Activated T-cell treated with anti-CD3 and anti-CD28 coated beads, Interleukin-2, amount 50 U/mL, for 4 hours (primary cell): ENCODE measurements at regions not wholly inside any gene's neighbourhood (a gene's known extent, or its start where the extent isn't known, plus 50 kb on each side); places are given as distances from the start of the nearest gene placed in this dataset.

Source experiments
- ATAC-seq, 2 donors: fragments of 200-7000 bp; cut with Tn5 transposase; one replicate each; pipeline ENCODE4 v1.10.0; 2021
- DNase-seq: peaks from one replicate; pipeline ENCODE4 v3.0.0-alpha.2; 2020
- H3K27me3 Mint-ChIP-seq: one replicate; pipeline ENCODE4 v1.8.0; 2021; ENCODE audit warnings: low read depth, mixed read lengths
- H3K36me3 Mint-ChIP-seq: one replicate; pipeline ENCODE4 v1.8.0; 2022; ENCODE audit warnings: mixed read lengths; ENCODE audit not compliant: insufficient read depth
- H3K4me1 Mint-ChIP-seq: one replicate; pipeline ENCODE4 v1.8.0; 2021; ENCODE audit warnings: low read depth, mixed read lengths
- H3K4me3 Mint-ChIP-seq: one replicate; pipeline ENCODE4 v1.8.0; 2021; ENCODE audit warnings: mild to moderate bottlenecking, moderate library complexity, mixed read lengths
- H3K9me3 Mint-ChIP-seq: one replicate; pipeline ENCODE4 v1.8.0; 2021; ENCODE audit warnings: mixed read lengths

GRCh38 chr16:86783636-86784626 is 205.6 kb downstream of the FOXL1 start:
- Mint-ChIP-seq H3K9me3 (no peaks in the 10 kb centered on the region), H3K27me3 (peaks cover 14% of the 10 kb centered on the region), H3K4me3 (no peak overlapping the region), H3K4me1 (no peaks in the 10 kb centered on the region), H3K36me3 (no peaks in the 10 kb centered on the region)
- no peak for DNase-seq
- ATAC-seq, result no peak

- H3K36me3 Mint-ChIP-seq, result no peaks in the 10 kb centered on the region
- DNase-seq (no peak), ATAC-seq (no peak)
- H3K9me3 Mint-ChIP-seq, result no peaks in the 10 kb centered on the region
- H3K27me3 Mint-ChIP-seq, result peaks cover 16% of the 10 kb centered on the region
- H3K4me3 Mint-ChIP-seq, result no peak overlapping the region
- no peaks in the 10 kb centered on the region for H3K4me1 Mint-ChIP-seq
These were observed 208.0 kb downstream of the FOXL1 start for GRCh38 chr16:86786338-86786737.

GRCh38 chr16:86786994-86787393 is 208.6 kb downstream of the FOXL1 start:
- H3K27me3 Mint-ChIP-seq, result peaks cover 16% of the 10 kb centered on the region

GRCh38 chr16:86787538-86787937 is 209.2 kb downstream of the FOXL1 start:
- Mint-ChIP-seq H3K27me3 (peaks cover 16% of the 10 kb centered on the region), H3K9me3 (no peaks in the 10 kb centered on the region), H3K4me1 (no peaks in the 10 kb centered on the region), H3K36me3 (no peaks in the 10 kb centered on the region), H3K4me3 (no peak overlapping the region)
- ATAC-seq (no peak), DNase-seq (no peak)

More at GRCh38 chr16:86786994-86787393, 208.6 kb downstream of the FOXL1 start:
- Mint-ChIP-seq H3K36me3 (no peaks in the 10 kb centered on the region), H3K4me3 (no peak overlapping the region), H3K9me3 (no peaks in the 10 kb centered on the region), H3K4me1 (no peaks in the 10 kb centered on the region)
- ATAC-seq, result no peak
- DNase-seq, result no peak

DNA sequence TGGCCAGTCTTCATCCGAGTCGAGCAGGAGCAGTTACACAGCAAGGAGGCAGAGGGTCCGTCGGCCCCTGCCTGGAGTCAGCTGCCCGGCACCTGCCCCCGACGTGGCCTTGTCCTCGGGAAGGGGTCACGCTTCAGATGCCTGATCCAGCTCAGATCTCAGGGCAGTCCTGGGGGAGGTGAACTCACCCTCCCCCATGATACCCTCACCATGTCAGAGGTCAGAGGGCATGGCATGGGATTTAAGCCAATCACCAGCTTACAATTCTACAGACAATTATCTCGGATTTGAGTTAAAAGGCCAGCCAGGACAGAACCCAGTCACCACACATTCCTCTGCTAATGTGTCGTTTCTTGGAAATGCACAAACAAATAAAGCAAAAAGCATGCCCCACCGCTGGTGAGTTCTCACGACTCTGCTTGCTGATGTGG is 211.3 kb downstream of the FOXL1 start:
- Mint-ChIP-seq H3K4me3 (no peak overlapping the region), H3K4me1 (no peaks in the 10 kb centered on the region), H3K9me3 (no peaks in the 10 kb centered on the region), H3K27me3 (peaks cover 14% of the 10 kb centered on the region), H3K36me3 (no peaks in the 10 kb centered on the region)
- ATAC-seq, result no peak
- no peak for DNase-seq

- peaks cover 13% of the 10 kb centered on the region for H3K27me3 Mint-ChIP-seq
- H3K9me3 Mint-ChIP-seq, result no peaks in the 10 kb centered on the region
- H3K4me3 Mint-ChIP-seq, result no peak overlapping the region
- H3K4me1 Mint-ChIP-seq, result no peaks in the 10 kb centered on the region
- no peak for DNase-seq
- H3K36me3 Mint-ChIP-seq, result no peaks in the 10 kb centered on the region
- no peak for ATAC-seq
These were observed 213.1 kb downstream of the FOXL1 start for GRCh38 chr16:86791287-86792035.

DNA sequence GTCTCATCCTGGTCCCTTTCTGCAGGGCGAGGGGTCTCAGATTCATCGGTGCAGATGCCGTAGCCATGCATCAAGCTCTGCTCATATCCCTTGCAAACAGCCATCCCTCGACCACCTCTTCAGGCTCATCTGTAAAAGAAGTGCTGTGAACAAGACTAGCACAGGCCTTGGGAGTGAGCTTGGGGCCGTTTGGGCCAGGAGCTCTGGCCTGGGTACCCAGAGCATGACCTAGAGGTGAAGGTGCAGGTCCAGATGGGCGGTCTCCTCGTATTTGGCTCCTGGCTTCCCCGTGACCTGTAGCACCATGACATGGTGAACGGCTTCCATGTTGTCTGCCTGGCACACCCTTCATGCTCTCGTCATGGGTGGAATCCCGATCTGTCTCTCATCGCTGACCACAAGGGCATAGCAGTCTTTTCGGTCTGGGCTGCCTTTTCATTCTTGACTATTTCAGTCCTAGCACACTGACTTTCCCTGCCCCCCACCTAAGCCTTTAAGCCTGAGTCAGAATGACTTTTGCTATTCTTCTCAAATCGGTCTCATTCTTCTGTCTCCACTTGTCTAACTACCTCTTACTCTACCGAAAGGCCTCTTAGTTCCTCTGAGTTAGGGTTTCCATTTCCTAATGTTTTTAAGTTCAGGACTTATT is 216.0 kb downstream of the FOXL1 start:
- Mint-ChIP-seq H3K36me3 (no peaks in the 10 kb centered on the region), H3K4me3 (no peak overlapping the region), H3K27me3 (peaks cover 10% of the 10 kb centered on the region), H3K4me1 (no peaks in the 10 kb centered on the region), H3K9me3 (no peaks in the 10 kb centered on the region)
- DNase-seq (no peak), ATAC-seq (no peak)

- Mint-ChIP-seq H3K4me3 (no peak overlapping the region), H3K4me1 (no peaks in the 10 kb centered on the region), H3K9me3 (no peaks in the 10 kb centered on the region), H3K36me3 (no peaks in the 10 kb centered on the region), H3K27me3 (peaks cover 9% of the 10 kb centered on the region)
- no peak for DNase-seq
- ATAC-seq, result no peak
These were observed 219.4 kb downstream of the FOXL1 start for GRCh38 chr16:86797700-86798099.

GRCh38 chr16:86798247-86799041 is 220.1 kb downstream of the FOXL1 start:
- Mint-ChIP-seq H3K4me1 (no peaks in the 10 kb centered on the region), H3K27me3 (peaks cover 9% of the 10 kb centered on the region), H3K9me3 (no peaks in the 10 kb centered on the region), H3K4me3 (no peak overlapping the region), H3K36me3 (no peaks in the 10 kb centered on the region)
- DNase-seq, result no peak
- no peak for ATAC-seq

DNA sequence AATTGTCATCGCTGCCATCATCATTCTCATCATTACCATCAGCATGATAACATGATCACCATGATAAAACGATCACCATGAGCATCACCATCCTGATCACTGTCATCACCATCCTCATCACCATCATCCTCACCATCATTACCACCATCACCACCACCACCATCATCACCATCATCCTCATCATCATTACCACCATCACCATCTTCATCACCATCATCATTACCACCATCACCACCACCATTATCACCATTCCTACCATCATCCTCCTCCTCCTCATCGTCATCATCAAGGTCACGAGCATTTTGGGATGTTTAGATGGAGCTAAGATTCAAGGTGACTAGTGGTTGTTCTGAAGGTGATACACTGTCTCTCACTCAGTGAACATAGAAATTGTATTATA is 221.0 kb downstream of the FOXL1 start:
- H3K27me3 Mint-ChIP-seq, result peaks cover 12% of the 10 kb centered on the region
- no peaks in the 10 kb centered on the region for H3K9me3 Mint-ChIP-seq
- no peaks in the 10 kb centered on the region for H3K4me1 Mint-ChIP-seq
- no peaks in the 10 kb centered on the region for H3K36me3 Mint-ChIP-seq
- no peak overlapping the region for H3K4me3 Mint-ChIP-seq
- no peak for ATAC-seq
- DNase-seq, result no peak

DNA sequence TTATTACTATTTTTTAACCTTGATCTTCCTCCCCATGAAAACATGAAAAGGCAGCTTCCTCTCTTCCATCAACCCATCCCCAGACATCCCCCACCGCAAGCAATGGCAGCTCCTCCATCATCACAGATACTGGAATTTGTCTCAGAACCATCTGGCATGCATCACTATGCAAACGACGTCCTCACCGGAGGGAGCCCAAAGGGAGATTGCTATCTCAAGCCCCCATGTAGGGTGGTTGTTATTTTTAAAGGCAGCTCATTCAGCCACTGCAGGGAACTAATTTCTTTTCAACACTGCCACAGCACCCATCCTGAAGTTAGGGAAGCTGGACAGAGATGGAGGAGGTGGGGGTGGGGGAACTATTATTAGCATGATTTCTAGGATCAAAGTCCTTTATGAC is 222.5 kb downstream of the FOXL1 start:
- no peaks in the 10 kb centered on the region for H3K4me1 Mint-ChIP-seq
- no peaks in the 10 kb centered on the region for H3K36me3 Mint-ChIP-seq
- ATAC-seq, result no peak
- H3K27me3 Mint-ChIP-seq, result peaks cover 13% of the 10 kb centered on the region
- no peak for DNase-seq
- H3K9me3 Mint-ChIP-seq, result no peaks in the 10 kb centered on the region
- no peak overlapping the region for H3K4me3 Mint-ChIP-seq

- Mint-ChIP-seq H3K4me3 (no peak overlapping the region), H3K27me3 (peaks cover 14% of the 10 kb centered on the region)
These were observed 223.7 kb downstream of the FOXL1 start for GRCh38 chr16:86802013-86802412.

GRCh38 chr16:86805188-86805587 is 226.8 kb downstream of the FOXL1 start:
- ATAC-seq (no peak), DNase-seq (no peak)
- H3K9me3 Mint-ChIP-seq, result no peaks in the 10 kb centered on the region
- H3K36me3 Mint-ChIP-seq, result no peaks in the 10 kb centered on the region
- H3K4me1 Mint-ChIP-seq, result no peaks in the 10 kb centered on the region
- H3K4me3 Mint-ChIP-seq, result no peak overlapping the region
- H3K27me3 Mint-ChIP-seq, result peaks cover 15% of the 10 kb centered on the region

More at GRCh38 chr16:86802013-86802412, 223.7 kb downstream of the FOXL1 start:
- no peaks in the 10 kb centered on the region for H3K9me3 Mint-ChIP-seq
- no peaks in the 10 kb centered on the region for H3K4me1 Mint-ChIP-seq
- no peak for DNase-seq
- H3K36me3 Mint-ChIP-seq, result no peaks in the 10 kb centered on the region
- ATAC-seq, result no peak
